HG03108 (cell line): ENCODE measurements at regions not wholly inside any gene's neighbourhood (a gene's known extent, or its start where the extent isn't known, plus 50 kb on each side); places are given as distances from the start of the nearest gene placed in this dataset.

ENCODE experiments used
- ATAC-seq: cut with Tn5 transposase; IDR thresholded peaks from one replicate; pipeline ENCODE4 v1.9.1; 2021; ENCODE audit warnings: moderate library complexity; ENCODE audit not compliant: unreplicated experiment

- no peak for ATAC-seq
Observed at GRCh38 chr18:67241299-67241698, 275.2 kb downstream of the DSEL start.

DNA sequence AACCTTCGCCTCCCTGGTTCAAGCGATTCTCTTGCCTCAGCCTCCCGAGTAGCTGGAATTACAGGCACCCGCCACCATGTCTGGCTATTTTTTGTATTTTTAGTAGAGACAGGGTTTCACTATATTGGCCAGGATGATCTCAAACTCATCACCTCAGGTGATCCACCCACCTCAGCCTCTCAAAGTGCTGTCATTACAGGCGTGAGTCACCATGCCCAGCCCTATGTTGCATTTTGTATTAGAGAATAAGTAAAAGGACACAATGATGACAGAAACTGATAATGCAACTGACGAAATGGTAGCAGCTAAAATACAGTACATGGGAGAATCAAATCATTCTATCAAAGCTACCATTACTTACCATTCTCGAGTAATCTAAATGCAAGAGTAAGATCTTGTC is 276.7 kb downstream of the DSEL start:
- no peak for ATAC-seq

- no peak for ATAC-seq
Observed at GRCh38 chr18:67232991-67233390, 283.5 kb downstream of the DSEL start.

DNA sequence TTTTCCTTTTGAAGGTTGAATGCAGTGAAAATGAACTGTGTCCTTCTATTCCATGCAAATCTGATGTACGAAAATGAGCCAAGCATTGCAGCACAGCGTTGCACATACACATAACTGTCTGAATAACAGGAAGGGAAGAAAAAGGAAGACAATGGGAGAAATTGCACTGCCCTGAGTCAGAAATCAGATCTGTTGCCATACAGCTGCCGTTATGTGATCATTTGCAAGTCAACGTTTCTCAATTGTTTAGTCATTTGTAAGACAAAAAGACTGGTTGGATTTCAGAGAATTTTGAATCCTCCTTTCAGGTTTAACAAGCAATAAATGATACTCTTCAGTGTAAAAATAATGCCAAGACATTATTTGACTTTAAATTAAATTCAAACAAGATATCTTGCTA is 284.1 kb downstream of the DSEL start:
- ATAC-seq = no peak

DNA sequence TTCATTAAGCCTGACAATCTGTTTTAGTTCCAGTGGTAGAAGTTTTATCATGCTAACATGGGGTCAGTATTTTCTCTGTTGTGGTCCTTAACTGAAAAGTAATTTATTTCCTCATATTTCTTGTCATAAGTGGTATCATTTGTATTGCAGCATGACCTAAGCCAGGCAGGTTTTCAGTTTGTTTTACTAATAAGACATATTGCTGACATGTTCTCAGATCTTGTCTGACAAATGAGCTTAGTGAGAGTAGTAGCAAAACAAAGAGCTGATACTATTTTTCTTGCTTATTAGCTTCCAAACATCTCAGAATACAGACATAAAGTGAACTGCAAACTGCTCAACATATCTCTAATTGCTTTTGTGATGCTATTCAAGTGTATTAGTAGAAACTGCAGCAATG is 293.6 kb downstream of the DSEL start:
- no peak for ATAC-seq

- ATAC-seq = no peak
Observed at GRCh38 chr18:67219821-67220220, 296.7 kb downstream of the DSEL start.

DNA sequence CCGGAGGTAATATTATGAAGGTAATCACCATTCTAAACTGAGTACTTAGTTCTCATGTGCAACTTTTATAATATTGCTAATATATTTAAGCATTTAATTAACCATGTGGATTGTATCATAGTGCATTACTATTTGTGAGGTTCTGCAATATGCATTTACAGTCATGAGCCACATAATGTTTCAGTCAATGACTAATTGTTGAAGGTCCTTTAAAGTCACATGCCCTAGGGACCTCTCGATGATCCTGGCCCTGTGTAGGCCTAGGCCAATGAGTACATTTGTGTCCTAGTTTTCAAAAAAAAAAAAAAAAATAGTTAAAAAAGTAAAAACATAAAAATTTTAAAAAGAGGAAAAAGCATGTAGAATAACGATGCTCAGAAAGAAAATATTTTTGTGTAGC is 298.0 kb downstream of the DSEL start:
- ATAC-seq = no peak

- ATAC-seq = peak; percentile 88
Observed at GRCh38 chr18:67217551-67218166, 298.9 kb downstream of the DSEL start.

DNA sequence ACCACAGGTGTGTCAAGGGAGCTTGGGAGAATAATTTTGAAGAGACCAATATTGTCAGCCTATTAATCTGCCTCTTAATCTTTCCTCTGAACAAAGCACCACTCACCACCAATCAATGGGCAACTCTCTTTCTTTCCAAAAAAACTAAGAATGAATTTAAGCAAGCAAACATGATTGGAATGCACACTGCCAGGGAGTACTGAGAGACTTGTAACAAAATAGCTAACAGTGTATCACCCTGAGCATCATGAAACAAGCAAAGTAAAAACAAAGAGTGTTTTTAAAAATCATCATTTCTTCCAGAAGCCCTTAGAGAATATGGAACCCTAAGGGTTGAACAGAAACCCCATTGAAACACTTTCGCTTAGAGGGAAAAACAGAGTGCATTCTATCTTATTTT is 299.7 kb downstream of the DSEL start:
- no peak for ATAC-seq

GRCh38 chr18:67215686-67216085 is 300.8 kb downstream of the DSEL start:
- ATAC-seq = no peak

GRCh38 chr18:67211646-67212045 is 304.9 kb downstream of the DSEL start:
- ATAC-seq = no peak

DNA sequence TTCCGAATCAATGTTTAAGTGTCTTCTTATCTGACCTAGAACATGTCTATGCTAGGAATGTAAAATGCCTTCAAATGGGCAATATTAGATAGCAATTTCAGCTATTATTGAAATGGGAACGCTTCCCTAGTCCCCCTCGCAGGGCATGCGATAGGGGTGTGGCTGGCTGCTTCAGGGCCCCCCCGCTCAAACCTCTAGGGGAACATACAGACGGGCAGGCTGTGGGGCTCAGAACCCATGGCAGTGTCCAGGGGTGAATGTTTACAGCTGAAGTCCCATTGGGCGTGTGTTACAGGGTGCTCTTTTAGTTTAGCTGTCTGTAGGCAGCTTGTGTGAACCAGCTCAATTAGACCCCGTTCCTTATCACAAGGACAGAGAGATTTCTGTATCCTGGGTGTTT is 315.9 kb downstream of the DSEL start:
- ATAC-seq = no peak

DNA sequence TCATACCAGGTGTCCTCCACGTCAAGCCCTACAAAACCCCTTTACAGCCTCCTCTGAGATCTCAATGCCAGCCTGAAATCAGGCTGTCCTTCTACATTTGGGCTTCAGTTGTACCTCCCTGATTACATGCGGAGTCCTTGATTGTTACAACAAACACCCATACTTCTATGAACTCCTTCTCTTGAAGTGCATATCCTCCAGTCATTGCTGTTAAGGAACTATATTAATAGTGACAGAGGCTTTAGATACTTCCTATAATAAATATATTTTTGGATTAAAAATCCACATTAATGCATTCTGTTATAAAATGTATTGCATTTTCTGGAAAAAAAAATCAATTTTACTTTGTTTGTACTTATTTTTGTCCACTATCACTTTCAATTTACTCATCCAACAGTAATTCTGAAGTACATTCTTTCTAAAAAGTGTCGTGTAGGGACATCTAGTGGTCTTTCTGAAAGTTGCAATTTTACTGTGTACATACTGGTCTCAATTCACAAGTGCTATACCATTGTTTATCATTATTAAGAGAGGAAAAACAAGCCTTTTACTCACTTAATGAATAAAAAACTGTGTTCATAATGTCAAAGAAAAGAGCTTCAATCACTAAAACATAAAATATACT is 316.4 kb downstream of the DSEL start:
- ATAC-seq = peak; percentile 76

GRCh38 chr18:67194886-67195285 is 321.6 kb downstream of the DSEL start:
- no peak for ATAC-seq

DNA sequence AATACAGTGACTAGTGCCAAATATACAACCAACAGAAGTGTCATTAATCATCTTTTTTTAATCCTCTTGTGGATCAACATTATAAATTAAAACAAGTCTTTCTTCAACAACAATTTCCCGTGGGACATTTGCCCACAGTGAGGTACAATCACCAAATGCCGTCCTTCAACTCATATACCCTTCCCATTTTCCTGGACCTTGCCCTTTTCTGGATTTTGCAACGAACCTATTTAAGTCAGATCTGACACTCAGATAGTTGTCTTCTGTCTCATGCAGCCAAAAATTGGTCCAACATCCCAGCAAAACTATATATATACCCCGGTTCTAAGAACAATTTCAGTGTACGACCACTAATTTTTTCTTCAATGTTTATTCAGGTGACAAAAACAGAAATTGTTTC is 324.0 kb downstream of the DSEL start:
- ATAC-seq = no peak

- no peak for ATAC-seq
Observed at GRCh38 chr18:67183398-67183797, 333.1 kb downstream of the DSEL start.

DNA sequence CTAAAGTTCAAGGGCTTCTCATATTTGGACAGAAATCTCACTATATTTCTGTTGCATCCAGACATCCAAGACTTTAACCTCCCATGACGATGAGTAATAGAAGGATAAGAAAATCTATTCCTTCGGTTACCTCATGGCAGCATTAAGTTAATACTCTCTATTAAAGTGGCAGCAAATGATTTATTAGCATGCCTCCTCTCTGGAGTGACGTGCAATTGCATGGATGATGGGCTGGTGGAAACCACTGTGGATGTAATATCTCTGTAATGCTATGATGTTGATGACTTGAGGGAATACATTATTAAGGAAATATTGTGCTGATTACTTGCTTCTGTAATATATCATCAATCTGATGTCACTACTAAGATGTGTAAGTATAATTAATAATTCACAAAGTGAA is 336.8 kb downstream of the DSEL start:
- no peak for ATAC-seq

GRCh38 chr18:67159662-67160061 is 356.9 kb downstream of the DSEL start:
- ATAC-seq = no peak

- ATAC-seq = no peak
Observed at GRCh38 chr18:67154979-67155378, 361.5 kb downstream of the DSEL start.

DNA sequence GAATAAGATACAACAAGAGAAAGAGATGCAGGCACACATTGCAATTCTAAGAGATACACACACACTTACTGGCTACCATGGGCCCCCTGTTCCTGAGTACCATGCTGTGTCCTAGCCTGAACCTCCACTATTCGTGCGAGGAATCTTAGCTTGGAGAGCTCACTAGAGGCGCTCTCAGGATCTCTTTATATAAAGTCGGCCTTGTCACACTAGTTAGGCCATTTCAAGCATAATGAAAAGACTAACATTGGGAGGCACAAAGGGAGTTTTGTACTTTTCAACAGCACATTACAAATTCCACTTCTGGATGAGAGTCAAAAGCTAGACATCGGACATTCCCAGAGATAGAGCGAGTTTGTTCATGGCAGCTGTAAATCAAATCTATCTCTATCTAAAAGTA is 365.2 kb downstream of the DSEL start:
- ATAC-seq = no peak

DNA sequence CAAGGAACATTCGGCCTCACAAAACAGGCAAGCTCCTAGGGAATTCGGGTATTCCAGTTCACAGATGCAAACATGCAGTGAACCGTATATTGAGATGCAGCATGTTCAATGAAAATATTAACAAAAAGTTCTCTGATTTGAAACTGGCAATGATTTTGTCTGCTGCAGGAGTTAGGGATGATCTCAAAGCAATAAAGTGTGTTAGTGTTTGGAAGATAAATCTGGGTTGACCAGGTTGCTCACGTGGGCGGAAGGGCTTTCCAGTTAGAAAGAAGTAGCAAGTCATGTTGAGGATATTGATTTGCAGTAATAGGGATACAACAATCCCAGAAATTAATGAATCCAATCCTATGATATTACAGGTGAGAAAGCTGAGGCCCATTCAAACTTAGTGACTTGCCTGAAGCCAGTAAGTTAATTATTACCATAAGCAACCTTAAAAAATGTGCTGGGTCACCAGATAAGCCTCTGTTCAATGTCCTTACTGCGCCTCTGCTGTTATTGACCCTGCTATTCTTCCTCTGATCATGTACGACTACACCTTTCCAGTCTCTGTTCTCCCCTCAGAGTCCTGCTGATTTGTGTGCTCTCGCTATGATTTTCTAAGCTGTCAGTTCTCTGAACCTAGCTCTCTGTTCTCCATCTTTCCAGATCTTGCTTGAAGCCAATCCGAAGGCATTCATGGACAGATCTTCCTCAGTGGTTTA is 370.8 kb downstream of the DSEL start:
- no peak for ATAC-seq

DNA sequence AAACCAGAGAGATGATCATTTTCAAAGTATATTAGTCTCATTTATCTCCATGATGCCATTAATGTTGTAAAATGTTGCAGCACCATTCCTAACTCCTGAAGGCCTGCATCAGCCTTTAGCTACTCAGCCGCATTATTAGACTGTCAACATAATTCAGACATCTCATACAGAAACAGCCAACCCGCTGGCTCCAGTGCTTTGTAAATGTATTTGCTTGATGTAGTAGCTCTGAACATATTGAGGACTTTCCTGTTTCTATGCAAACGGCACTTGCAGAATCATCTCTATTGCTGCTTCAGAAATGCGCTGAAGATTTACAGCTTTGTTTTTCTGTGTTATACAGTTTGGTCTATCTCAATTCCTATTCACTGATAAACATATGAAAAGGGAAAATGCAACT is 372.2 kb downstream of the DSEL start:
- no peak for ATAC-seq

- no peak for ATAC-seq
Observed at GRCh38 chr18:67143028-67143427, 373.5 kb downstream of the DSEL start.
